HG03097 (cell line): ENCODE measurements at regions not wholly inside any gene's neighbourhood (a gene's known extent, or its start where the extent isn't known, plus 50 kb on each side); places are given as distances from the start of the nearest gene placed in this dataset.
A peak's percentile ranks its signal among the peaks of the same experiment; 100 is the strongest.
"Not testable (repeated sequence)": the region's sequence is repeated elsewhere in the genome, so short reads cannot be mapped to it uniquely, and the experiment has no call there.

Experiments used
- ATAC-seq: cut with Tn5 transposase; IDR thresholded peaks from one replicate; pipeline ENCODE4 v1.9.1; 2021; ENCODE audit not compliant: unreplicated experiment, low FRiP score

DNA sequence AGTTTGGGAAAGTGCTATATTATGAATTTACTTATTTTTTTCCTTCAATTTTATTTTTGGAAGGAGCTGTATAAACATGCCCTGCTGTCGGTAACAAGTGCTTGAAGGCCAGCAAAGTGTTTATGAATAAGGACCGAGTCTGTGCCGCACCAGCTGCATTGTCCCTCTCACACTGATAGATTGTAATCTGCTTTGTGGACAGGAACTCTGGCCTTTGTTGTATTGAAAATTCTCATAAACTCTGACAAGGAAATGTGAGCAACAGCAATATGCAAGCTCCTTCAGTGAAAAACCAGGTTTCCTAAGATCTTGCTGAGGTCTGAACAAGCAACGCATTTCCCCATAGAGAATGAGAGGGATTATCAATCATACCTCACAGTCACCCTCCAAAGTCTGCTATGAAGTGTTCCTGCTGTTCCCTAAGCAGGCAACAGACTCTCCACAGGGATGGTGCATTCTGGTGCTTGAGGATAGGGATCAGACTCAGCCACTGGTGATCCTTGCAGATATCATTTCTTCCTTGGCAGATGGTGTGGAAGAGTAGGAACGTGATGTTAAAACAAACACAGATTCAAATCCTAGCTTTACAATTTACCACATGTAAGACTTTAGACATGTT is 109.6 kb downstream of the KCNJ2 start:
- no peak for ATAC-seq

DNA sequence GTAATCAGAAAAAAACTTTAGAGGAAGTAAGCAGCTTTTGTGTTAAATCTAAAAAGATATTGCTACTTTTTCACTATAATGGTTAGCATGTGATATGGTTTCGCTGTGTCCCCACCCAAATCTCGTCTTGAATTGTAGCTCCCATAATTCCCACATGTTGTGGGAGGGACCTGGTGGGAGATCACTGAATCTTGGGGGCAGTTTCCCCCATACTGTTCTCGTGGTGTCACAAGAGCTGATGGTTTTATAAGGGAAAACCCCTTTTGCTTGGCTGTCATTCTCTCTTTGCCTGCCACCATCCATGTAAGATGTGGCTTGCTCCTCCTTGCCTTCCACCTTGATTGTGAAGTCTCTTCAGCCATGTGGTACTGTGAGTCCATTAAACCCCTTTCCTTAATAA is 117.1 kb downstream of the KCNJ2 start:
- ATAC-seq, result no peak

DNA sequence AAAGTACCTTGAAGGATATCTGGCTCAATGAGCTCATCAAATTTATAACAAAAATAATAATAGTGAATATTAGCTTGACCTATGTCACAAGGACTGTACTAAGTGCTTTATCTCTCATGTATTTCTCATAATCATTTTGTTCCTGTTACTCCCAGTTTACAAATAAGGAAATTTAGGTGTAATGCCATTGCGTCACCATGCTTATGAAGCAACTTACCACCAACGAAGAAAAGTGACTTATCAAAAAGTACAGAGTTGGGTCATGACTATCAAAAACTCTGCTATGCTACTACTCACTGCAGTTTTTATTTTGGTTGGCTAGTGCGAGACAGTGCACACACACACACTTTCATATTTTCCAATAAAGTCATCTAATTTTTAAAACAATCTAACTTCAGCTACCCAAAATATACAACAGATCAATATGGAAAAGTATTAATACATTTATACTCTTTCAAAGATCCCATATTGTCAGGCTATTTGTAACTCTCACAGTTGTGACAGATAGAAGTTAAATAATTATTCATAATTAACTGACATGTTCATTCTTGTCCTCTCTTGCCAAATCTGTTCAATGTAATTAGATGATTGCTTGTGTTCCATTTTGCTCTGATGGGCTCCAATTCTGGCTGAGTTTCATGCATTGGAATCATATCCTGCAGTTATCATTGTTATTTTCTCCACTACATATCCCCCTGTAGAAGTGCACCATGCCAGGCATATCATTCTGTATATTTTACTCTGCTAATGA is 119.4 kb downstream of the KCNJ2 start:
- no peak for ATAC-seq

DNA sequence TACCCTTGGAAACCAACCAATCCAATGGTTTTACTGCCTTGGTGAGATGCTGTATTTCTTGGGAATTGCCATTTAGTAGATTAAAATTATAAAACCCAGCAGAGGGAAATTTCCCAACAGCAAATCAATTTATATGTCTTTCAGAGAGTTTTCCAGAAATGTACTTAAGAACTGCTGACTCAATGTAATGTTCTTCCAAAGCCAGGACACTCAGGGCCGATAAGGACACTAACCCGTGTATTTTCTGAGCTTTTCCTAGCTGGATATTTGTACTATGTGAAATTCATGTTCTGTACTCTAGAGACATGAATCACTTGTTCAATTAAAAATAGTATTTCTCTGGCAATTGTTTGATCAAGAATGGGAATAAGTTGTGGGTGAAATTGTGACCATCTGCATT is 121.4 kb downstream of the KCNJ2 start:
- ATAC-seq, result no peak

DNA sequence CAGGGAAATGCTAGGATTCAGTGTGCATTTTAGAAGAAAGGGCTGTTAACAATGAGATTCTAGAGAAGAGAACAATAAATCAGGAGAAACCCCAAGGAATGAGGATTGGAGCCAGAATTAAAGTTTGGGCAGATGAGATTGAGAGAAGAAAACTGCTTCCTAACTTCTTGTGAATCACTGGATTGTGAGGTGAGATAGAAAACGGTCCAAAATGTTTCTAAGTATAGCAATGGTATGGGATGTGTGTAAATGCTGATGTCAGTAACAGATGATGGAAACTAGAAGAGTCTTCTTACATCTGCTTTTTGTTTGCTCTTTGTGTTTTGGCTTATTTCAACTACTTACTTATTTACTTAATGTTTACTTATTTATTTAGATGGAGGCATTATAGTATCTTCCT is 123.0 kb downstream of the KCNJ2 start:
- ATAC-seq, result no peak

DNA sequence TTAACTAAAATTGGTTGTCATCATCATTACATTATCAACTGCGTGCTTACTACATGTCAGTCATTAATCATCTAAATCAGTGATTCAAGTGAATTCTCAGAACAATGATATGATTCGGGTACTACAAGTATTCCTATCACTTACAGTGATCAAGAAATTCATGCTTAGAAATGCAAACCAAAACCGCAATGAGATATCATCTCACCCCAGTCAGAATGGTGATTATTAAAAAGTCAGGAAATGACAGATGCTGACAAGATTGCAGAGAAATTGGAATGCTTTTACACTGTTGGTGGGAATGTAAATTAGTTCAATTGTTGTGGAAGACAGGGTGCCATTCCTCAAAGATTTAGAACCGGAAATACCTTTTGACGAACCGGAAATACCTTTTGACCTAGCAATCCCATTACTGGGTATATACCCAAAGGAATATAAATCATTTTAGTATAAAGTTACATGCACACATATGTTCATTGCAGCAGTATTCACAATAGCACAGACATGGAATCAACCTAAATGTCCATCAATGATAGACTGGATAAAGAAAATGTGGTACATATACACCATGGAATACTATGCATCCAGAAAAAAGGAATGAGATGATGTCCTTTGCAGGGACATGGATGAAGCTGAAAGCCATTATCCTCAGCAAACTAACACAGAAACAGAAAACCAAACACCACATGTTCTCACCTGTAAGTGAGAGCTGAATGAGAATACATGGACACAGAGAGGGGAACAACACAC is 124.4 kb downstream of the KCNJ2 start:
- ATAC-seq, result not testable (repeated sequence)

DNA sequence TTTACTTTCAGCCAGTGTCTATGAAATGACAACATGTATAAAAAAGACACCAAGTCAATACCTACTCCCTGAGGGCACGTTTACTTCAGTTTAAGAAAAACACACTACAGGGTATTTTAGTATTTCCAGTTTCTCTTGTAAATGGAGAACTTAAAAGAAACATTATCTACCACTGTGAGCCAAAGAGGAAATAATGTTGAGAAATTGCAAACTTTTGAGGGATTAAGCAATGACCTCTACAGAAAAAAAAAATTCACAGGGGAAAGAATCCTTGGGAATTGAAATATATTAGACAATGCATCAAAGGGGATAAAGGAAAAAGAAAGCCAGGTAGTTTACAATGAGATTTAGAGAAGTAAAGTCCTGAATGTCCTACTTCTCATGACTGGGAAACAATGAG is 126.0 kb downstream of the KCNJ2 start:
- no peak for ATAC-seq

DNA sequence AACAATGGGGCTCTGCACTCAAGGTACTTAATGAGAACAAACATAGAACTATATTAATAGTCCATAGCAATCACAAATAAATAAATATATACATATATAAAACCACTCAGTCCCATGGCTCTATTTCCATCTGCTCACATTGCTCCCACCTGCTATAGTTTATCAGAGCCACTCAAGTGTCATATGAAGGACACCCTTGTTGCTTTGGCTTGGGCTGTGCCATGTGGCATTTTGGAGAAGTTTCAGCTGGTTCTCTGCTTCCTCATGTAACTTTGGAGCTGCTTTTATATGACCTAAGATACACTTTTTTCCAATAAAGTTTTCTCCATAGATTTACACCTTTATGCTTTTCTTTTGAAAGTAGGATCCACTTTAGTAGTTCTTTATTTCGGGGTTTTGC is 126.4 kb downstream of the KCNJ2 start:
- no peak for ATAC-seq

DNA sequence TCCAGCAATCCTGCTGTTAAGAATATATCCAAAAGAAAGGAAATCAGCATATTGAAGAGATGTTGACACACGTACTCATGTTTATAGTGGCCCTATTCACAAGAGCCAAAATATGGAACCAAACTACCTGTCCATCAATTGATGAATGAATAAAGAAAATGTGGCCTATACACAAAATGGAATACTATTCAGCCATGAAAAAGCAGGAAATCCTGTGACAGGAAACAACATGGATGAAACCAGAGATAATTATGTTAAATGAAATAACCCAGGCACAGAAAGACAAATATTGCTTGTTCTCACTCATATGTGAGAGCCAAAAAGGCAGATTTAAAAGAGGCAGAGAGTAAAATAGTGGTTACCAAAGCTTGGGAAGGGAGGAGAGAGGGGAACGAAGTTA is 127.1 kb downstream of the KCNJ2 start:
- no peak for ATAC-seq

DNA sequence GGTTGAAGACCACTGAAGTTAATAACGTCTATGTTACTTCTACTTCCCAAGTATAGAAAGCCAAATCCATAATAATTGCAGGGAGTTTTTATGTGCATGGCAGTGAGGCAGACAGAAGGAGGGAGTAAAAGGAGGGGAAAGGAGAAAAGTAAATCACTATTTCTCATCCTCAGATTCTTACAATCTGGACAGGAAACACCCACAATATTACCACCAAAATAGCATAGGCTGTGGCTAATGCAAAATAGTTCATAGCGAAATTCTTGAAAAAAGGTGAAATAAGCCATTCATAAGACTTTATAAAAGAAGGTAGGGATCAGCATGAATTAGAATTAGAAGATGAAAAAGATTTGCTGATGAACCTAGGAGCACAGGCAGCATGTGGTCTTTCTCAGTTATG is 128.1 kb downstream of the KCNJ2 start:
- ATAC-seq, result no peak

DNA sequence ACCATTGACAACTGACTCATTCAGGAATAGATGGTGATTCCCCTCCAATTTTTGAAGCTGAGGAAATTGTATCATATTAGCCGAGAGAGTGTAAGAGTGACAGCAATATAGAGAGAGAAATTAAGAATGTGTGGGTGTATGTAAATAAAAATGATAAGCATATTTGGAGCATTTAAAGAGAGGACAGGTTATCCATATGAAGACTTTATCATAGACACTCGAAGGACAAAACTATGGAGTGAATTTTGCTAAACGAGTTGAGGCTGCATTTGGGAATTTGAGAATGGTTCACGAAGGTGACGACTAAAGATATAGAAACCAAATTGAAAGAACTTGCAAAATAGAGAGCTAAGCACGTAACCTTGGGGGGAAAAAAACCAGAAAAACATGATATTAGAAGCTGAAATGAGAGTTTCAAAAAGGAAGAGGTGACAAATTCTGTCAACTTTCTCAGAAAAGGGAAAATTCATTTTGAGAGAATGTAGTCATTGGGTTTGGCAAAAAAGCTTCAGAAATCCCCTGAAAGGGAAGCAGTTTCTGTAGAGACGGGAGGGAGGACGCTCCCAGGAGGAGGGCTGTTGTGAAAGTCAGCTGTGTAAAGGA is 129.7 kb downstream of the KCNJ2 start:
- peak; percentile 63 for ATAC-seq

DNA sequence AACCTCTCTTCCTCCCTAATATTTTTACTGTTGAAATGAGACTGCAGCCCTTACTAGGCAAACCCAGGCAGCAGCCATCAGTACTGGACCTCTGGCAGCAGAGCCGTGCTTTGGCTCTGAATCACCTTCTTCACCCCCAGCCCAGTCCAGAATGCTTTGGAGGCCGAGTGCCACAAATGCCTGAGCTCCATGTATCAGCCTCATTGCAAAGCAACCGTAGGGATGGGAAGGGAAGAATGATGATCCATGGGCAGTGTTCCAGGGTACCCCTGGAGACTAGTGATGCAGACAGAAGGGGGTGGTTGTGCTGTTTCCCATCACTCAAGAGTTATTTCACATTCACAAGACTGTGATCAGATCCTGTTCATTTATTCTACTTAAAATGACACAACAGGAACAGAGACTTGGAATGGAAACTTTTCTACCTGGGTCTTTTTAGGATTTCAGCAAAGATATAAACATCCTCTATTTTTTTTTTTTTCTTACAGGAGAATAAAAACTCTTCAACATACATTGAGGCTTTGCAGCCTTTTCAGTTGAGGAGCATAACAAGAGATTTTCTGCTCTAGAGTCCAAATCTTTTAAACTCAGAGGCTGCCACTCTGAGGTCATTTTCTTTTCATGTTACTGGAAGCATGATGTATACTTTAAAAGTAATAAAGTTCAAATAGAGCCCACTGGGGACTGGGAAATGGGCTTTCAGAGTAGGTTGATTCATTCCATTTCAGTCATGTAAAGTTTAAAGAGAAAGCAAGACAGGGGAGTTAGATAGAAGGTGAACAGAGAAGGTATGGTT is 138.3 kb downstream of the KCNJ2 start:
- ATAC-seq, result no peak

DNA sequence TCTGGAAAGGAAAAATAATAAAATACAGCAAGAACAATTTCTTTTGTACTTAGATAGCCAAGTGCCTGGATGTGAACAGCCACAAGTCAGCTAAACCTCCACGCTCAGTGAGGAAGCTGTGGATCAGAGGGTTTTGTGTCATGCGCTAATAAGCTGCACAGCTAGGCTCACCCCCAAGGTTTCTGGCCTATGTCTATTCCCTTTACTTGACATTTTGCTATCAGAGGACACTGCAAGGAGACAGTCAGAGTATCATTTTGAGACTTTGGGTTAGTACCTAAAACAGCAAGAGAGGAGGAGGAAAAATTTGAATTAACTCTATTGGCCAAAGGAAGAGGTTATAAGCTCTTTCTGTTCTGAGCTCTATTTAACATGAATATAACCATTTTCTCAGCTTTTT is 139.3 kb downstream of the KCNJ2 start:
- no peak for ATAC-seq

DNA sequence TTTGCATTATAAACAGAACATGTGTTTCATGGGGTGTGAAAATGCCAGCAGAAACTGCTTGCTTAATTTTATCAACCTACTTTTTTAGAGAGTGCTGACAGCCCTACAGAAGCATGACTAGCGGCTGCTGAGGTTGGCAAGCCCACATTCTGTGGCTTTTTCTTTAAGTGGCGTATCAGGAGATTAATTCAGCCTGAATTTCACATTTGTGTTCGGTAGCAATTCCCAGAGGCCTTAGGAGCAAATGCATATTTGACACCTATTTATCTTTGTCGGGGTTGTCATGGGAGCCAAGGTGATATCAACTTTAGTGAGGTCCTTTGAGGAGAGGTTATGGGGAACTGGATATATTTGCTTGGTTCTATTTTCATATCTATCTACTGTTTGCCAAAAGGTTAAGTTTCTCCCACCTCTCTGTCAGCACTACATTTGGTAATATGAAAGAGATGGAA is 140.9 kb downstream of the KCNJ2 start:
- no peak for ATAC-seq

DNA sequence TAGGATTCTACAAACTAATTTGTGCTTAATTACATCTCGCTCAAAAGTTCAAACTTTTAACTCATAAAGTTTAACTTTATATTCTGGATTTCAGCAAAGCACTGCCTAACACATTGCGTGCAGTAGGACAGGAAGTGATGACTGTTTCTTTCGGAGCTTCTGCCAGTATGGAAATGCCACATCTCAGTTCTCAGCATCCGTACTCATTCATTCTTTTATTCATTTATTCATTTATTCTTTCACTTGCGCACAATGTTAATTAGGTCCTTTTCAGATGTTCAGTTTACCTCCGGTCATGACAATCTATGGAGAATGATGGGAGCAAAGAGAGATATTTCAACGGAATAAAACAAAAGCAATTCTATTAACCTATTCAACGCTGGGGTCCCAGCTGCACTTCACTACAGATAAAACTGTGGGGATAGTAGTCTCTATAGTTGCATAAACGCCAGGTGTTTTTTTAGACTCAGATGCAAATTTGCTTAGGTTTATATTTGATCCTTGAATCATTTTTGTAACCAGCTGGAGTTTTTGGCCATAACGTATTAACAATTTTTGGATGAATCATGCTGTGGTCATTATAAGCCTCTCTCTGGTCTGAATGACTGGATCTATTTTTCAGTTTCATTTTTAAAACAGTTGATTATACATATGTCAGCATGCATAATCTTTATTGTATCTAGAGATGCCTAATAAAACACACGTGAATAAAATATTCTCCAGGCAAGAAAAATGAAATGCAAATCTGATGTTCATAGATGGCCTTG is 143.9 kb downstream of the KCNJ2 start:
- ATAC-seq, result peak; percentile 50

DNA sequence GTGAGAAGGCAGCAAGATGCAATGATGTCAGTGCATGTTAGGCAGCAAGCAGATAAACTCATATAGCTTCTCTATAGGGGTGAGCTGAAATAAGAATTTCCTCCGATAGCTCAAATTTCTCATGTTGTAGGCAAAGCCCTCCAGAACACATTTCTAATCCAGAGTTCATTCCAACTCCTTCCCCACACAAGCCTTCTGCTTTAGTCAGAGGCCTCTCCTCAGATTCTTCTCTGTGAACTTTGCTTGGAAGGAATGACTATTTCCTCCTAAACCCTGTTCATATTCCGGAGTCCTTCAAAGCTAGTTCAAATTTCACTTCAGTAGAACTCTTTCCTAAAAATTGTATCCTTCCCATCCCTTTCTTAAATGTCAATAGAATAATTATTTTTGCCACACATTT is 144.8 kb downstream of the KCNJ2 start:
- ATAC-seq, result no peak

DNA sequence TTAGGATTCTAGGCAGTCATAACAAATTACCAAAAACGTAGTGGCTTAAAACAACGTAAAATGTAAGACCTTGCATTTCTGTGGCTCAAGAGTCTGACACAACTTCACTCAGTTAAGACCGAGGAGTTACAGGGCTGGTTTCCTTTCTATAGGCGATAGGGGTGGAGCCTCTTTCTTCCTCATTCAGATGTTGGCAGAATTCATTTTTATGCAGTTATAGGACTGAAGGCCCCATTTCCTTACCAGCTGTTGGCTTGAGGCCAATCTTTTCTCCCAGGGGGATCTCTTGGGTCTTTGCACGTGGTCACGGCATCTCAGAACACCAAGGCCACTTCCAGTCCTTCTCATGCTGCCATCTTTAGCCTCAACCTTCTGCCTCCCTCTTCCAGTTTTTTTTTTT is 145.2 kb downstream of the KCNJ2 start:
- no peak for ATAC-seq

DNA sequence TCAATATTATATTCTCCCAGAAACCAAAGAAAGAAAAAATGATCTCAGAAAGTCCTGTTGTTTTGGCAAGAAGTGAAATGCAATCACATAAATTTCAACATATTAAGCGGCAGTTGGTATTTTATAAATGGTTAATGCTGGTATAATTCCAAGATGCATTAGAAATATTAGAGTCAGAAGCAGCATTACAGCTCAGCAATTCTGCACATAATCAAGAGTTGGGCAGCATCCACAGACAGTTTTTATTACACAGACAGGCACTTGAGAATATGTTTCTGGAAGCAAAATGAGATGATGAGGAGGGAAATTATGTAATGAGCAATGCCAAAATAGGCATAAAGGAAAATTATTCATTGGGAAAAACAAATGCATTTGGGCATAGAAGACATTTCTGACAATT is 148.1 kb downstream of the KCNJ2 start:
- no peak for ATAC-seq

DNA sequence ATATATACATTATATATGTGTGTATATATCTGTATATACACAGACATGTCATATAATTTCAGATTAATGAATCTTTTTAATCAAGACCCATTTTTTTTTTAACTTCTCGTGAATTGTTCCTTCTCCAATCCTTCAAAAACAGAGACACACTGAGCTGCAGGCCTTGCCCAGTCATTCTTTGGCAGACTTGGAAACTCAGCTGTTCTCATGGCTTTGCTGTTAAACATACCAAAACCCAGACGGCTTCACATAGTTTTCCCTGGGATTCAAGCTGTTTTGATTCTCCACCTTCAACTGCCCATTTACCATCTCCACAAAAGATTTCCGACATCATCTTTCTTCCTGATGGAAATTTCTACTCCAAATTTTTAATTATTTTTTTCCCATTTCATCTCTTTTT is 148.7 kb downstream of the KCNJ2 start:
- ATAC-seq, result no peak

DNA sequence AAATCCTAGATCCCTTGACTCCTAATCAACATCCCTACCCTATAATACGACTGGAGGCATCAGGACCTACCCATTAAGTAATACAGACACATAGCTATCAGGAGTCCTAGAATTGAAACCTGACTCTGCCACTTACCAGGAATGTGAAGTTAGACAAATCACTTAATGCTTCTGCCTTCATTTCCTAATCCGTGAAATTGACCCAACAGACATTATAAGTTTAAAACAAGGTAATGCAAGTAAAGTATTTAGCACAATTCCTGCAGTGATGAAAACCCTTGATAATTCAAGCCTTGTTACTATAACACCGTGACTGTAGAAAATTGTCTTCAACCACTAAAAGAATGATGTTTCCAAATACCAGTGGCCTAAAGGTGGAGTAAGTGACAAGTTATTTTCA is 150.2 kb downstream of the KCNJ2 start:
- ATAC-seq, result no peak
